ENCODE measurements at regions not wholly inside any gene's neighbourhood (a gene's known extent, or its start where the extent isn't known, plus 50 kb on each side); places are given as distances from the start of the nearest gene placed in this dataset.

DNA sequence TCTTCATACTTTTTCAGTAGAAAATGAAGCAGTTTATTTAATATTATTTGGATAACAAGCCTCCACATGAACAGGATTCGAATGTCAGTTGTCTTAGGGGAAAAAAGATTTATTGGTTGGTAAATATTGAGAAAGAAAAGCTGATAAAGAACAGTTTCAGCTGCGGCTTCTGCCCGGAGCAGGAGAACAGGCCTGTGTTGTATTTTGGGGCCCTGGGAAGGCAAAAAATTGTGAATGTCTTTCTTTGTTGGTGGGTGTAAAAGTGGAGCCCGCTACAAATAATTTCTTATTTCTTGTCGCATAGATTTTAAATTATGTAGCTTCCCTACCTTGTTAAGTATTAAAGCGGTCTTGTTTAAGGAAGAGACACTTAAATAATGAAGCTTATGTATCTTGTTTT is 90.5 kb upstream of the PAX1 start:
- H3K79me2 ChIP-seq (ENCODE audit: insufficient read depth, low read length), result no peaks in the 10 kb centered on the region
- H3K4me1 Mint-ChIP-seq (ENCODE audit: low read depth, unreplicated experiment), result peaks cover 9% of the 10 kb centered on the region
- no peak overlapping the region for H3K4me2 ChIP-seq (ENCODE audit: low read length)
- no peak for DNase-seq (ENCODE audit: low read depth)
- H3K27ac Mint-ChIP-seq (ENCODE audit: unreplicated experiment), result no peak overlapping the region
- H3K4me1 ChIP-seq (ENCODE audit: insufficient read depth, low read length), result no peaks in the 10 kb centered on the region
- peaks cover 2% of the 10 kb centered on the region for H3K9me3 Mint-ChIP-seq (ENCODE audit: unreplicated experiment)
- no peaks in the 10 kb centered on the region for H3K36me3 ChIP-seq (ENCODE audit: insufficient read depth, low read length)
- no peak overlapping the region for H3K9ac ChIP-seq (ENCODE audit: low read length)
- H3K4me3 ChIP-seq (ENCODE audit: insufficient read depth, low read depth, low read length), result no peak overlapping the region
- no peak for FAIRE-seq
- H4K20me1 ChIP-seq (ENCODE audit: insufficient read depth, low read length), result no peaks in the 10 kb centered on the region
- H3K36me3 Mint-ChIP-seq (ENCODE audit: low read depth, unreplicated experiment), result no peaks in the 10 kb centered on the region
- H3K4me3 Mint-ChIP-seq (ENCODE audit: unreplicated experiment), result no peak overlapping the region
- H3K9me3 ChIP-seq (ENCODE audit: insufficient read depth, low read depth, low read length), result no peaks in the 10 kb centered on the region
- TF ChIP-seq EZH2 (IDR thresholded peaks at IDR 0.05; ENCODE audit: insufficient read depth, low read length), result no peak
- TF ChIP-seq CTCF (IDR thresholded peaks at IDR 0.05; ENCODE audit: insufficient read depth, low read depth, low read length), result no peak
- no peak overlapping the region for H2AFZ ChIP-seq (ENCODE audit: low read depth, low read length)
- H3K27me3 Mint-ChIP-seq (ENCODE audit: low read depth, unreplicated experiment), result peaks cover 21% of the 10 kb centered on the region
- no peak overlapping the region for H3K27ac ChIP-seq (ENCODE audit: low read depth, low read length)
- no peaks in the 10 kb centered on the region for H3K27me3 ChIP-seq (ENCODE audit: insufficient read depth, low read length)

DNA sequence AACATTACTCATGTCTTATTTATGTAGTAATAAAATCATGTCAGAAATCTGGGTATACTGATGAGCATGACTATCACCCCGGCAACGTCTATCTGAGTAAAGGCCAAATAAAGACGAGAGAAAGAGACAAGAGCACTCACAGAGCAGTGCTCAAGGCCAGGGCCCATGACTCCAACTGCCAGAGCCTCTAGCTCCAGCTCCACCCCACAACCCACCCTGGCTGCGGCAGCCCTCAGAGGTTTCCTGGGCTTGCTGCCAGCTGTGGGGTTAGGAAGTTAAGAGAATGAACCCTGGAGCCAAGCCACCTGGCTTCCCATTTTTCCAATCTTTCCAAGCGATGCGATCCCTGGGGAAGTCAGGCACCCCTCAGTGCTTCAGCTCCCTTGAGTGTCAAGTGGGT is 92.0 kb upstream of the PAX1 start:
- Histone ChIP-seq H3K9me3 (ENCODE audit: insufficient read depth, low read depth, low read length) (no peaks in the 10 kb centered on the region), H3K4me2 (ENCODE audit: low read length) (no peak overlapping the region), H3K36me3 (ENCODE audit: insufficient read depth, low read length) (no peaks in the 10 kb centered on the region), H4K20me1 (ENCODE audit: insufficient read depth, low read length) (no peaks in the 10 kb centered on the region), H3K79me2 (ENCODE audit: insufficient read depth, low read length) (no peaks in the 10 kb centered on the region), H2AFZ (ENCODE audit: low read depth, low read length) (no peak overlapping the region), H3K27me3 (ENCODE audit: insufficient read depth, low read length) (no peaks in the 10 kb centered on the region), H3K9ac (ENCODE audit: low read length) (no peak overlapping the region), H3K4me3 (ENCODE audit: insufficient read depth, low read depth, low read length) (no peak overlapping the region), H3K27ac (ENCODE audit: low read depth, low read length) (no peak overlapping the region), H3K4me1 (ENCODE audit: insufficient read depth, low read length) (no peaks in the 10 kb centered on the region)
- FAIRE-seq, result no peak
- Mint-ChIP-seq H3K9me3 (ENCODE audit: unreplicated experiment) (peaks cover 5% of the 10 kb centered on the region), H3K4me1 (ENCODE audit: low read depth, unreplicated experiment) (peaks cover 9% of the 10 kb centered on the region), H3K27me3 (ENCODE audit: low read depth, unreplicated experiment) (peaks cover 23% of the 10 kb centered on the region), H3K4me3 (ENCODE audit: unreplicated experiment) (no peak overlapping the region), H3K27ac (ENCODE audit: unreplicated experiment) (no peak overlapping the region), H3K36me3 (ENCODE audit: low read depth, unreplicated experiment) (no peaks in the 10 kb centered on the region)
- no peak for DNase-seq (ENCODE audit: low read depth)
- TF ChIP-seq EZH2 (IDR thresholded peaks at IDR 0.05; ENCODE audit: insufficient read depth, low read length) (no peak), CTCF (IDR thresholded peaks at IDR 0.05; ENCODE audit: insufficient read depth, low read depth, low read length) (no peak)

- Histone ChIP-seq H3K4me3 (ENCODE audit: insufficient read depth, low read depth, low read length) (no peak overlapping the region), H3K4me2 (ENCODE audit: low read length) (no peak overlapping the region), H2AFZ (ENCODE audit: low read depth, low read length) (no peak overlapping the region), H4K20me1 (ENCODE audit: insufficient read depth, low read length) (no peaks in the 10 kb centered on the region), H3K4me1 (ENCODE audit: insufficient read depth, low read length) (no peaks in the 10 kb centered on the region), H3K27me3 (ENCODE audit: insufficient read depth, low read length) (no peaks in the 10 kb centered on the region), H3K9ac (ENCODE audit: low read length) (no peak overlapping the region), H3K36me3 (ENCODE audit: insufficient read depth, low read length) (no peaks in the 10 kb centered on the region), H3K27ac (ENCODE audit: low read depth, low read length) (no peak overlapping the region), H3K79me2 (ENCODE audit: insufficient read depth, low read length) (no peaks in the 10 kb centered on the region), H3K9me3 (ENCODE audit: insufficient read depth, low read depth, low read length) (no peaks in the 10 kb centered on the region)
- H3K27ac Mint-ChIP-seq (ENCODE audit: unreplicated experiment), result no peak overlapping the region
- H3K9me3 Mint-ChIP-seq (ENCODE audit: unreplicated experiment), result peaks cover 5% of the 10 kb centered on the region
- H3K4me3 Mint-ChIP-seq (ENCODE audit: unreplicated experiment), result no peak overlapping the region
- no peak for FAIRE-seq
- H3K36me3 Mint-ChIP-seq (ENCODE audit: low read depth, unreplicated experiment), result no peaks in the 10 kb centered on the region
- DNase-seq (ENCODE audit: low read depth), result no peak
- peaks cover 21% of the 10 kb centered on the region for H3K27me3 Mint-ChIP-seq (ENCODE audit: low read depth, unreplicated experiment)
- TF ChIP-seq EZH2 (IDR thresholded peaks at IDR 0.05; ENCODE audit: insufficient read depth, low read length), result no peak
- no peak for TF ChIP-seq CTCF (IDR thresholded peaks at IDR 0.05; ENCODE audit: insufficient read depth, low read depth, low read length)
- H3K4me1 Mint-ChIP-seq (ENCODE audit: low read depth, unreplicated experiment), result peaks cover 9% of the 10 kb centered on the region
Measured at GRCh38 chr20:21609981-21610380, 95.5 kb upstream of the PAX1 start.

All from astrocyte (in vitro differentiated cells and primary cell).